GM23338 (cell line): ENCODE measurements at regions not wholly inside any gene's neighbourhood (a gene's known extent, or its start where the extent isn't known, plus 50 kb on each side); places are given as distances from the start of the nearest gene placed in this dataset.

Experiments used
- CREB1 ChIP-seq: fragments of 250-450 bp; sonication (Bioruptor Pico); IDR thresholded peaks from 2 replicates; pipeline ENCODE4 v1.5.0; 2020; ENCODE audit warnings: low read depth, mild to moderate bottlenecking, moderate library complexity
- CTCF ChIP-seq, 2 experiments: fragments of 200-600 bp in 1 of 2; sonication (generic) in 1 of 2; conservative IDR thresholded peaks; 2 replicates each; pipeline versions ENCODE4 v1.5.1 to v1.6.1; 2016 to 2017; ENCODE audit warnings: antibody characterized with exemption in 2 of 2, low read depth in 2 of 2, mild to moderate bottlenecking in 2 of 2, moderate library complexity in 1 of 2
- EZH2 ChIP-seq: fragments of 200-600 bp; sonication (generic); IDR thresholded peaks from one replicate; pipeline ENCODE4 v1.8.0; 2017; ENCODE audit warnings: antibody characterized with exemption, mild to moderate bottlenecking, low read depth; ENCODE audit not compliant: unreplicated experiment
- EZH2phosphoT487 ChIP-seq: fragments of 200-600 bp; sonication (generic); IDR thresholded peaks from one replicate; pipeline ENCODE4 v1.8.1; 2018; ENCODE audit warnings: antibody characterized with exemption; ENCODE audit not compliant: unreplicated experiment
- POLR2AphosphoS5 ChIP-seq: IDR thresholded peaks from 2 replicates; pipeline ENCODE4 v1.6.1; 2016; ENCODE audit warnings: antibody characterized with exemption, low read depth
- REST ChIP-seq: IDR thresholded peaks from one replicate; pipeline ENCODE4 v1.6.1; 2018; ENCODE audit warnings: antibody characterized with exemption; ENCODE audit not compliant: unreplicated experiment

- TF ChIP-seq CTCF (conservative IDR thresholded peaks at IDR 0.05; ENCODE audit: low read depth in 2 of 2) = no peak
- TF ChIP-seq EZH2phosphoT487 = no peak
- TF ChIP-seq EZH2 = no peak
- no peak for TF ChIP-seq REST
- no peak for TF ChIP-seq POLR2AphosphoS5
- TF ChIP-seq CREB1 (CRISPR knock-in tag) = no peak
These were observed 402.3 kb upstream of the ZNF608 start for GRCh38 chr5:125148706-125149105.
